GM10248 (cell line): ENCODE measurements at regions not wholly inside any gene's neighbourhood (a gene's known extent, or its start where the extent isn't known, plus 50 kb on each side); places are given as distances from the start of the nearest gene placed in this dataset.
"Not testable (repeated sequence)": the region's sequence is repeated elsewhere in the genome, so short reads cannot be mapped to it uniquely, and the experiment has no call there.

Source experiments
- CTCF ChIA-PET: fragments of 300-600 bp; sonication (Branson Sonifier 250); formaldehyde crosslinking; extraction: SDS; loops from one replicate; lab custom pipeline; 2021; ENCODE audit warnings: antibody characterized with exemption; lab: Yijun Ruan, JAX
- POLR2A ChIA-PET: fragments of 350-650 bp; sonication (Branson Sonifier 250); formaldehyde crosslinking; extraction: SDS; loops from one replicate; lab custom pipeline; 2020; ENCODE audit warnings: antibody characterized with exemption; lab: Yijun Ruan, JAX
- DNase-seq: peaks from one replicate; pipeline ENCODE4 v3.0.0; 2012; ENCODE audit errors: extremely low spot score
- TF ChIP-seq, protein P1 (sequence below): IDR thresholded peaks from 2 replicates; pipeline ENCODE4 v1.5.1; 2012; ENCODE audit warnings: mild to moderate bottlenecking, low read depth; ENCODE audit errors: extremely low read depth, missing control alignments, control extremely low read depth

DNA sequence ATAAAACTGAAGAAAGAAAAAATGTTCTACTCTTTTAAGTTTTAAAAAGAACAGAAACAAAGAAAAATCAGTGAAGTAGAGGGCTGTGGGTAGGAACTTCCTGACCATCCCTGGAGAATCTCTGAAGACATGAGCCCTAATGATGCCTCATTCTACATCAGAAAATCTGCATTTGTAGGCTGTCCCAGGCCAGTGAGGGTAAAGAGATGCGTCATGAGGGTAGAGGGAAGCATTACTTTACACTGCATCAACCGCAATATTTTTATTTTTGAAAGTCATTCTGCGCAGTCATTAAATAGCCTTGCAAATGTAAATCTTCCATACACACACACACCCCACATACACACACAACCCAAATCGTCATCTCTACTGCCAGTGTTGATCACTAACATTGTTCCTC lies 82.1 kb upstream of the CABCOCO1 start:
- no peak for DNase-seq
- CTCF ChIA-PET, result no interaction called here
- TF ChIP-seq, protein P1, sequence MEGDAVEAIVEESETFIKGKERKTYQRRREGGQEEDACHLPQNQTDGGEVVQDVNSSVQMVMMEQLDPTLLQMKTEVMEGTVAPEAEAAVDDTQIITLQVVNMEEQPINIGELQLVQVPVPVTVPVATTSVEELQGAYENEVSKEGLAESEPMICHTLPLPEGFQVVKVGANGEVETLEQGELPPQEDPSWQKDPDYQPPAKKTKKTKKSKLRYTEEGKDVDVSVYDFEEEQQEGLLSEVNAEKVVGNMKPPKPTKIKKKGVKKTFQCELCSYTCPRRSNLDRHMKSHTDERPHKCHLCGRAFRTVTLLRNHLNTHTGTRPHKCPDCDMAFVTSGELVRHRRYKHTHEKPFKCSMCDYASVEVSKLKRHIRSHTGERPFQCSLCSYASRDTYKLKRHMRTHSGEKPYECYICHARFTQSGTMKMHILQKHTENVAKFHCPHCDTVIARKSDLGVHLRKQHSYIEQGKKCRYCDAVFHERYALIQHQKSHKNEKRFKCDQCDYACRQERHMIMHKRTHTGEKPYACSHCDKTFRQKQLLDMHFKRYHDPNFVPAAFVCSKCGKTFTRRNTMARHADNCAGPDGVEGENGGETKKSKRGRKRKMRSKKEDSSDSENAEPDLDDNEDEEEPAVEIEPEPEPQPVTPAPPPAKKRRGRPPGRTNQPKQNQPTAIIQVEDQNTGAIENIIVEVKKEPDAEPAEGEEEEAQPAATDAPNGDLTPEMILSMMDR, result no peak
- POLR2A ChIA-PET, result no interaction called here

DNA sequence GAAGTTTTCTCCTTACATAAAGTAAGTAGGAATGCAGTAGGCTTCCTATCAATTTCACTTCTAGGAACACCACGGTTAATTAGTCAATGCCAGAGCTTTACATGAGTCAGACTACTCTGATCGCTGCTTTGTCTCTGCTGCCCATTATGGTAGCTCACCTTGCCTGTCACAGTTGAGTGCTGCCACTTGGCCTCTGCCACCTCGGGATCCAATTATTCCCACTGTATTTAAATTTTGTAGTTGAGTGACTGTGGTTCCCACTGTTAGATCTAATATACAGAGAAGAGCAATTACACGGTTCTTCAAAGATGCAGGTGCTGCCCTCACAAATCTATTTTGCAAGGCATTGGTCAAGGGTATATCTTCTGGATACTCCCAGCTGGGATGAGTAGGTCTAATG lies 92.5 kb upstream of the CABCOCO1 start:
- CTCF ChIA-PET, result interaction anchor here (0.9 to 1.3 kb wide), 4 partner anchors 11 to 48 kb away, joined by 3 to 4 read pairs (median 3); no protein-coding TSS in a partner anchor
- DNase-seq, POLR2A ChIA-PET: not testable (repeated sequence)

DNA sequence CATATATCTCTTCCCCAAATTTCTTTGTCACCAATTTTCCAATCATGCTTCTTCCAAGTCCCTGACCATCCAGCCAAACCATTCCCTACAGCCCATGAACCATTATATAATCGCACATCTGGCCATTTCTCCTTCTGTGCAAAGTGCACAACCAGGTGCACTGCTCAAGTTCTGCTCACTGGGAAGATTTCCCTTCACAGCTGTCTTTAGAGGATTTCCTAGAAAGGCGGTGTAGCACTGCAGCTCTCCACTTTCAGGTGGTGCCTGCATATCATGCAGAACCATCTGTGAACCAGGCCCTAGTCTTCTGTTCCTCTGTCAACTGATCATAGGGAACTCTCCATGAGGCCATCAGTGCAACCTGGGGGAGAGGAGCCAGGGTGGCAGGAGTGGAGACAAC lies 95.0 kb upstream of the CABCOCO1 start:
- CTCF ChIA-PET, result no interaction called here
- no peak for DNase-seq

DNA sequence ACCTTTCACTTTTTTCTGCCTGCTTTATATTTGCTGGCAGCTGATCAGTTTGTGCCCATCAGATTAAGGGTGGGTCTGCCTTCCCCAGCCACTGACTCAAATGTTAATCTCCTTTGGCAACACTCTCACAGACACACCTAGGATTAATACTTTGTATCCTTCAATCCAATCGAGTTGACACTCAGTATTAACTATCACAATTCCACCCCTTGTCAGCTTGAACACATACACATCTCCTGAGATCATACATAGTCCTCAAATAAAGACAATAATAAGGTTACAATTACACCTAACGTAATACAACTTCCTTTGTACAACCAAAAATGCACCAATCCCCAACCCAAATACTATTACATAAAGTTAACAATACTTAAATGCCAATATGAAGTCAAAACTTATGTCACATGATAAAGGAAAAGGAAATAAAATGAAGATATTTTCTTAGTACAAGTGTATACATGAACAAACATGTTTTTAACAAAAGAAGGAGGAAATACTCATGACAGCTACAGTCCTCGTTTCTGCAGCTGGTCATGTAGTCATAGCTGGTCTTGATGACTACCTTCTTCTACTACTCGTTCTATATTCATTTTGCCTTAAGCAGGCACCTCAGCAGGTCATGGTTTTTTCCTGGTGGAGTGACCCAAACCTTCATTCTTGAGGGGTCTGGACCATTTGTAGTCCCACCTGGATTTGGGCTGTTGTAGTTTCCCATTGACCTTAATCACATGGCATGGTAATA lies 96.7 kb upstream of the CABCOCO1 start:
- TF ChIP-seq, protein P1, result no peak
- CTCF ChIA-PET, result no interaction called here
- DNase-seq, result no peak
- POLR2A ChIA-PET, result no interaction called here

More for the DNA sequence above, 95.0 kb upstream of the CABCOCO1 start:
- POLR2A ChIA-PET, result no interaction called here
- TF ChIP-seq, protein P1, result no peak

DNA sequence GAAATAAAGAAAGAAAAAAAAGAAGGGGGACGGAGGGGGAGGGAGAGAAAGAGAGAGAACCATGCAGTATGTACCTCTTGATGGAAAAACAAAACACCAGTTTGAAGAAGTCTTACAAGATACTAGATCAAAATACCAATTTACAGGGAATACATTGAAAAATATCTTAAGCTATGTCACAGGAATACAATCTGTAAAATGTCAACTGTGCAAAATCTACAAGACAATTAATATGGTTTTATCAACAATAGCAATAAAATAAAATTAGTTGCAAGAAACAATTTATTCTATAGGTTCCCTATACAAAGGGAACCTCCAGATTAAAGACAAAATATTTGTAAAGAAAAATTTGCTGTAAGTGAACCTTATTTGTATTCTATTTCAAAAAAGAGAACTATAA lies 98.3 kb upstream of the CABCOCO1 start:
- TF ChIP-seq, protein P1, result no peak
- ChIA-PET CTCF (no interaction called here), POLR2A (no interaction called here)
- DNase-seq, result no peak

DNA sequence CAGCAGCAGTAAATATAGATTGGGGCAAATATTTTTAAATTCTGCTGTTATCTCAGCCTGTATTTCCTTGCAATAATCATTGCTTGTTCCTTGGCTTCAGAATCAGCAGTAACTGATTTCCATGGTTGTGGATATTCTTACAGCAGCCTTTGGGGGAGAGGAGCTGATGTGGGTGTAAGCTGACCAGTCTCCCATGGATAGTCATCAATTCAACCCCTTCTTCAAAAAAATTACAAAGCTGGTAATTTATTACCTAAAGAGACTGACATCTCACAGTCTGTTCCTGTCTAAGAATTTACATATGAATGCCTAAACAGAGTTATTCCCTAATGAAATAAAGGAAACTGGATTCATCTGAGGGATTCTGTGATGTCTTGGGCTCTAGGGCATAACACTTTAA lies 103.1 kb upstream of the CABCOCO1 start:
- TF ChIP-seq, protein P1, result no peak
- POLR2A ChIA-PET, result no interaction called here
- CTCF ChIA-PET, result interaction anchor here (1.2 to 1.5 kb wide), 3 partner anchors 12 to 19 kb away, joined by 3 read pairs; no protein-coding TSS in a partner anchor
- DNase-seq, result no peak

DNA sequence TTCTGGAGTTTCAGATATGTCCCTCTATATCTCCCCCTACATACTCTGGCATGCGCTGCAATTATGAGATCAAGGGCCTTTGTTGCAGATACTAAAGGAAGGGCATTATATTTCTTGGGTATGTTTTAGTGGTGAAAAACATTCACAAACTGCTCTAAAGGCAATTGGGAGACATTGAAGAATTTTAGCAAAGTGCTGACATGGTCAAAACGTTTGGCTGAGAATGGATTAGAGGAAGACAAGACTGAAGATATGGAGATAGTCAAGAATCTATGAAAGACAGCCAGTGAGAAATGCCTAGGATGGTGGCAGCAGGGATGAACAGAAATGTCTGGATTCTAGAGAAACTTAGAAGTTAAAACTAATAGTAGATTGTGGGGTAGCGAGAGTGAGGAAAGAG lies 104.5 kb upstream of the CABCOCO1 start:
- ChIA-PET CTCF (interaction anchor here (1.5 to 1.7 kb wide), 2 partner anchors 14 to 17 kb away, joined by 3 to 4 read pairs; no protein-coding TSS in a partner anchor), POLR2A (no interaction called here)
- TF ChIP-seq, protein P1, result no peak
- DNase-seq, result no peak
